IMR-90 (cell line): ENCODE measurements at regions not wholly inside any gene's neighbourhood (a gene's known extent, or its start where the extent isn't known, plus 50 kb on each side); places are given as distances from the start of the nearest gene placed in this dataset.

Experiments
- ATAC-seq: fragments of 200-7000 bp; cut with Tn5 transposase; 2 replicates; pipeline ENCODE4 v1.9.1; 2020; ENCODE audit warnings: low read depth, mild to moderate bottlenecking, moderate library complexity
- BruUV-seq: library from RNA; stranded (reverse); fragments of 400-500 nt; replicated peaks from 2 replicates; lab custom pipeline; 2021; lab: Mats Ljungman, UMichigan
- CTCF ChIA-PET: fragments of 300-600 bp; formaldehyde crosslinking; extraction: SDS; loops from one replicate; lab custom pipeline; 2021; ENCODE audit warnings: antibody characterized with exemption; lab: Yijun Ruan, JAX
- POLR2A ChIA-PET: fragments of 300-600 bp; sonication (Branson Sonifier 250); formaldehyde crosslinking; loops from one replicate; lab custom pipeline; 2022; ENCODE audit warnings: antibody characterized with exemption; ENCODE audit not compliant: unreplicated experiment; lab: Charles Lee
- DNase-seq: peaks from one replicate; pipeline ENCODE4 v3.0.0; 2013
- H2AFZ ChIP-seq: replicated peaks from 2 replicates; pipeline ENCODE3; 2013; ENCODE audit warnings: low read length, mild to moderate bottlenecking; ENCODE audit not compliant: poor library complexity
- H2AK5ac ChIP-seq: 2 replicates; pipeline ENCODE4 v1.6.1; 2013; ENCODE audit warnings: low read depth, low read length, inconsistent platforms
- H2AK9ac ChIP-seq: replicated peaks from 2 replicates; pipeline ENCODE3; 2013; ENCODE audit warnings: mild to moderate bottlenecking, low read depth, low read length, moderate library complexity; ENCODE audit not compliant: poor library complexity
- H2BK120ac ChIP-seq: 2 replicates; pipeline ENCODE4 v1.6.1; 2013; ENCODE audit warnings: low read depth, low read length, inconsistent platforms
- H2BK15ac ChIP-seq: 3 replicates; pipeline ENCODE4 v1.6.1; 2013; ENCODE audit warnings: low read depth, low read length, inconsistent platforms
- H2BK20ac ChIP-seq: 2 replicates; pipeline ENCODE4 v1.6.1; 2013; ENCODE audit warnings: low read depth, mild to moderate bottlenecking, inconsistent platforms, low read length, moderate library complexity
- H2BK5ac ChIP-seq: 2 replicates; pipeline ENCODE4 v1.6.1; 2013; ENCODE audit warnings: mild to moderate bottlenecking, low read depth, low read length, inconsistent platforms; ENCODE audit not compliant: poor library complexity, severe bottlenecking
- H3K14ac ChIP-seq: replicated peaks from 2 replicates; pipeline ENCODE4 v1.6.1; 2013; ENCODE audit warnings: low read depth, low read length, inconsistent platforms
- H3K18ac ChIP-seq: 2 replicates; pipeline ENCODE4 v1.6.1; 2013; ENCODE audit warnings: low read depth, low read length, control low read depth
- H3K23ac ChIP-seq: 2 replicates; pipeline ENCODE4 v1.6.1; 2013; ENCODE audit warnings: low read depth, low read length, inconsistent platforms
- H3K27ac ChIP-seq: 2 replicates; pipeline ENCODE4 v1.5.1; 2013; ENCODE audit warnings: mild to moderate bottlenecking, control low read depth, low read length; ENCODE audit not compliant: insufficient read depth
- H3K27me3 ChIP-seq: 2 replicates; pipeline ENCODE4 v1.6.1; 2013; ENCODE audit warnings: low read length; ENCODE audit not compliant: control insufficient read depth, insufficient read depth
- H3K36me3 ChIP-seq: 2 replicates; pipeline ENCODE4 v1.6.1; 2013; ENCODE audit warnings: low read length, mixed read lengths; ENCODE audit not compliant: control insufficient read depth, insufficient read depth
- H3K4ac ChIP-seq: 2 replicates; pipeline ENCODE4 v1.6.1; 2013; ENCODE audit warnings: low read depth, low read length, inconsistent platforms
- H3K4me1 ChIP-seq: 2 replicates; pipeline ENCODE4 v1.6.1; 2013; ENCODE audit warnings: low read length, mixed read lengths; ENCODE audit not compliant: control insufficient read depth, insufficient read depth
- H3K4me2 ChIP-seq: 2 replicates; pipeline ENCODE4 v1.6.1; 2013; ENCODE audit warnings: low read depth, mild to moderate bottlenecking, control low read depth, low read length, moderate library complexity
- H3K4me3 ChIP-seq: 2 replicates; pipeline ENCODE4 v1.5.1; 2013; ENCODE audit warnings: low read depth, mild to moderate bottlenecking, control low read depth, low read length, moderate library complexity; ENCODE audit not compliant: insufficient read depth
- H3K56ac ChIP-seq: 2 replicates; pipeline ENCODE4 v1.6.1; 2013; ENCODE audit warnings: low read length, inconsistent platforms; ENCODE audit not compliant: insufficient read depth; ENCODE audit errors: extremely low read depth
- H3K79me1 ChIP-seq, 2 experiments: 2 replicates each; pipeline ENCODE4 v1.6.1; 2013; ENCODE audit warnings: low read length in 2 of 2, inconsistent platforms in 1 of 2, low read depth in 1 of 2
- H3K9ac ChIP-seq: 2 replicates; pipeline ENCODE4 v1.6.1; 2013; ENCODE audit warnings: low read depth, low read length, control low read depth
- H3K9me1 ChIP-seq: 2 replicates; pipeline ENCODE4 v1.6.1; 2013; ENCODE audit warnings: low read length, inconsistent platforms; ENCODE audit not compliant: insufficient read depth
- H3K9me3 ChIP-seq: 2 replicates; pipeline ENCODE4 v1.6.1; 2013; ENCODE audit warnings: low read length; ENCODE audit not compliant: control insufficient read depth, insufficient read depth
- H4K20me1 ChIP-seq: 2 replicates; pipeline ENCODE4 v1.6.1; 2013; ENCODE audit warnings: low read length, inconsistent platforms; ENCODE audit not compliant: insufficient read depth
- H4K5ac ChIP-seq: 2 replicates; pipeline ENCODE4 v1.6.1; 2013; ENCODE audit warnings: mild to moderate bottlenecking, low read depth, low read length, control low read depth
- H4K8ac ChIP-seq, 2 experiments: 2 replicates each; pipeline ENCODE4 v1.6.1; 2013; ENCODE audit warnings: low read depth in 2 of 2, low read length in 2 of 2, control low read depth in 1 of 2, inconsistent platforms in 1 of 2
- H4K91ac ChIP-seq: 2 replicates; pipeline ENCODE4 v1.6.1; 2013; ENCODE audit warnings: low read depth, low read length, inconsistent platforms; ENCODE audit not compliant: insufficient read depth
- FOS ChIP-seq: fragments of 150-350 bp; IDR thresholded peaks from 2 replicates; pipeline ENCODE4 v1.6.1; 2016; ENCODE audit warnings: low read depth, low read length
- dilution Hi-C: fragments of 300-500 bp; cut with HindIII; formaldehyde crosslinking; loops from one replicate; pipeline ENCODE4 v1.14.3; 2018; ENCODE audit warnings: low sequenced_read_pairs; ENCODE audit not compliant: unreplicated experiment
- in situ Hi-C: fragments of 300-500 bp; cut with MboI; formaldehyde crosslinking; loops from 3 replicates; pipeline ENCODE4 v1.14.3; 2019; ENCODE audit warnings: low sequenced_read_pairs, inconsistent platforms, mixed read lengths
- intact Hi-C: fragments of 100-400 bp; cut with micrococcal nuclease; formaldehyde crosslinking; loops from 2 replicates; pipeline ENCODE4 v1.10.0; 2022

GRCh38 chr5:43920422-43920821 is 317.4 kb downstream of the NNT start:
- Histone ChIP-seq H4K20me1 (no peaks in the 10 kb centered on the region), H4K91ac (no peak overlapping the region), H2AK9ac (no peak overlapping the region), H3K18ac (no peak overlapping the region), H3K9ac (no peak overlapping the region), H4K5ac (no peak overlapping the region), H2BK15ac (no peak overlapping the region), H3K79me1 (no peaks in the 10 kb centered on the region), H3K4me1 (no peaks in the 10 kb centered on the region), H3K4me3 (no peak overlapping the region), H2AK5ac (no peak overlapping the region), H2BK5ac (no peak overlapping the region), H2BK120ac (no peak overlapping the region), H3K27me3 (no peaks in the 10 kb centered on the region), H2BK20ac (no peak overlapping the region), H2AFZ (no peak overlapping the region), H3K9me3 (no peaks in the 10 kb centered on the region; the same call in 1 of the 2 replicates), H3K27ac (no peak overlapping the region), H3K4me2 (no peak overlapping the region), H3K23ac (no peak overlapping the region), H3K14ac (no peak overlapping the region), H3K4ac (no peak overlapping the region), H3K9me1 (no peaks in the 10 kb centered on the region), H4K8ac (no peak overlapping the region), H3K56ac (no peak overlapping the region), H3K36me3 (no peaks in the 10 kb centered on the region)
- dilution Hi-C loops (no loop called here), in situ Hi-C loops (no loop called here), intact Hi-C loops (no loop called here)
- POLR2A ChIA-PET, result no interaction called here
- ATAC-seq (no peak), DNase-seq (no peak)
- no peak for TF ChIP-seq FOS
- BruUV-seq, result no TSS peak
- CTCF ChIA-PET, result no interaction called here
